ENCODE measurements at regions not wholly inside any gene's neighbourhood (a gene's known extent, or its start where the extent isn't known, plus 50 kb on each side); places are given as distances from the start of the nearest gene placed in this dataset.

- Histone ChIP-seq H3K4me1 (no peaks in the 10 kb centered on the region), H3K27ac (no peak overlapping the region), H3K9me3 (no peaks in the 10 kb centered on the region), H3K27me3 (no peaks in the 10 kb centered on the region), H3K36me3 (no peaks in the 10 kb centered on the region), H3K4me3 (no peak overlapping the region)
- no peak for TF ChIP-seq CTCF (IDR thresholded peaks at IDR 0.05)
- DNase-seq (no peak), ATAC-seq (no peak)
- intact Hi-C loops (cut with DNase I) = no loop called here
Observed at GRCh38 chr21:17461582-17461981, 51.3 kb upstream of the CXADR start.

- no peak for DNase-seq
- no peak overlapping the region for H3K4me3 ChIP-seq
- H3K4me1 ChIP-seq = no peaks in the 10 kb centered on the region
- H3K27ac ChIP-seq = no peak overlapping the region
- intact Hi-C loops (cut with DNase I) = no loop called here
- no peaks in the 10 kb centered on the region for H3K27me3 ChIP-seq
- TF ChIP-seq CTCF (IDR thresholded peaks at IDR 0.05) = no peak
- H3K9me3 ChIP-seq = no peaks in the 10 kb centered on the region
- H3K36me3 ChIP-seq = no peaks in the 10 kb centered on the region
- peak; percentile 25 for ATAC-seq
Observed at GRCh38 chr21:17462276-17462981, 50.4 kb upstream of the CXADR start.

Small RNAs in the stretch of these regions (microRNA-seq; reads per million reads assigned to microRNA genes)
- gene MIR125B2 (ENCODE audit: borderline microRNAs expressed) (156 reads per million, percentile 69 among the genes with 10 or more reads in this experiment), gene MIR99A (ENCODE audit: borderline microRNAs expressed) (29,041 reads per million, percentile 99 among the genes with 10 or more reads in this experiment), gene MIRLET7C (ENCODE audit: borderline microRNAs expressed) (3,565 reads per million, percentile 92 among the genes with 10 or more reads in this experiment)
